ENCODE measurements at regions not wholly inside any gene's neighbourhood (a gene's known extent, or its start where the extent isn't known, plus 50 kb on each side); places are given as distances from the start of the nearest gene placed in this dataset.
"Not testable (repeated sequence)": the region's sequence is repeated elsewhere in the genome, so short reads cannot be mapped to it uniquely, and the experiment has no call there.

- no peak for DNase-seq
- WGBS, 4 donors, result 94 to 98% (median 95%) methylated on average over 5 of the region's 5 CpGs
Observed at GRCh38 chr6:137712587-137712986, 154.5 kb upstream of the TNFAIP3 start.

GRCh38 chr6:137715589-137716045, 151.4 kb upstream of the TNFAIP3 start:
- H3K27ac ChIP-seq, result no peak overlapping the region
- H3K9me3 ChIP-seq, result no peaks in the 10 kb centered on the region
- 74 to 81% (median 79%) methylated on average over 4 of the region's 4 CpGs for WGBS, 4 donors
- peak in 1 of 4 donors; percentile 24 for ATAC-seq
- intact Hi-C loops (cut with DNase I), result no loop called here
- no peaks in the 10 kb centered on the region for H3K27me3 ChIP-seq
- no peaks in the 10 kb centered on the region for H3K36me3 ChIP-seq
- TF ChIP-seq POLR2A (IDR thresholded peaks at IDR 0.05), result no peak
- TF ChIP-seq CTCF (IDR thresholded peaks at IDR 0.05), result no peak
- no peak overlapping the region for H3K4me3 ChIP-seq
- H3K4me1 ChIP-seq, result peaks cover 0 to under 1% (median 0%) of the 10 kb centered on the region in 12 donors
- DNase-seq, result no peak

More at GRCh38 chr6:137712587-137712986, 154.5 kb upstream of the TNFAIP3 start:
- Histone ChIP-seq H3K27ac (no peak overlapping the region), H3K9me3 (no peaks in the 10 kb centered on the region), H3K27me3 (no peaks in the 10 kb centered on the region), H3K4me1 (peaks cover 0 to 28% (median 3%) of the 10 kb centered on the region in 12 donors), H3K36me3 (no peaks in the 10 kb centered on the region), H3K4me3 (no peak overlapping the region)
- intact Hi-C loops (cut with DNase I), result no loop called here
- TF ChIP-seq CTCF (IDR thresholded peaks at IDR 0.05) (no peak), POLR2A (IDR thresholded peaks at IDR 0.05) (no peak)
- no peak for ATAC-seq

- Histone ChIP-seq H3K27ac (no peak overlapping the region), H3K4me3 (no peak overlapping the region), H3K9me3 (no peaks in the 10 kb centered on the region), H3K27me3 (no peaks in the 10 kb centered on the region), H3K36me3 (no peaks in the 10 kb centered on the region), H3K4me1 (peaks cover 0 to under 1% (median 0%) of the 10 kb centered on the region in 12 donors)
- intact Hi-C loops (cut with DNase I), result no loop called here
- no peak for ATAC-seq
- DNase-seq, result no peak
- no peak for TF ChIP-seq CTCF (IDR thresholded peaks at IDR 0.05)
- TF ChIP-seq POLR2A (IDR thresholded peaks at IDR 0.05), result no peak
- 88 to 92% (median 90%) methylated on average over 7 of the region's 7 CpGs for WGBS, 4 donors
Observed at GRCh38 chr6:137717074-137718073, 149.7 kb upstream of the TNFAIP3 start.

- WGBS, 4 donors, result 91 to 96% (median 95%) methylated on average over 5 of the region's 5 CpGs
- intact Hi-C loops (cut with DNase I), result not testable (repeated sequence)
Observed at GRCh38 chr6:137718903-137719302, 148.2 kb upstream of the TNFAIP3 start.

More at GRCh38 chr6:137718903-137719302, 148.2 kb upstream of the TNFAIP3 start:
- H3K4me3 ChIP-seq, DNase-seq, H3K27ac ChIP-seq, H3K36me3 ChIP-seq, ATAC-seq, H3K9me3 ChIP-seq, H3K27me3 ChIP-seq: not testable (repeated sequence)
- peaks cover 0 to 14% (median 0%) of the 10 kb centered on the region in 12 donors for H3K4me1 ChIP-seq

Measured in heart left ventricle (tissue), 16 donors.